ENCODE measurements at regions not wholly inside any gene's neighbourhood (a gene's known extent, or its start where the extent isn't known, plus 50 kb on each side); places are given as distances from the start of the nearest gene placed in this dataset.

- H3K27me3 ChIP-seq (ENCODE audit: control insufficient read depth, insufficient read depth, low read length) = no peaks in the 10 kb centered on the region
- no peaks in the 10 kb centered on the region for H3K36me3 ChIP-seq (ENCODE audit: control insufficient read depth, insufficient read depth, low read length)
- no peak overlapping the region for H3K27ac ChIP-seq
- no peaks in the 10 kb centered on the region for H3K4me1 ChIP-seq
- no peak overlapping the region for H3K9ac ChIP-seq
- TF ChIP-seq CTCF (IDR thresholded peaks at IDR 0.05) = no peak
- H3K4me2 ChIP-seq (ENCODE audit: low read length) = no peak overlapping the region
- no peak overlapping the region for H3K4me3 ChIP-seq (ENCODE audit: low read depth, low read length)
- no peak overlapping the region for H2AFZ ChIP-seq
- no peaks in the 10 kb centered on the region for H3K79me2 ChIP-seq
- H3K9me3 ChIP-seq (ENCODE audit: control insufficient read depth, low read length) = no peaks in the 10 kb centered on the region
These were observed 266.8 kb downstream of the TLE3 start for GRCh38 chr15:69830876-69831275.

- Histone ChIP-seq H3K4me3 (ENCODE audit: low read depth, low read length) (no peak overlapping the region), H3K9ac (no peak overlapping the region), H3K27me3 (ENCODE audit: control insufficient read depth, insufficient read depth, low read length) (no peaks in the 10 kb centered on the region), H3K36me3 (ENCODE audit: control insufficient read depth, insufficient read depth, low read length) (no peaks in the 10 kb centered on the region), H3K79me2 (no peaks in the 10 kb centered on the region), H3K4me2 (ENCODE audit: low read length) (no peak overlapping the region), H3K9me3 (ENCODE audit: control insufficient read depth, low read length) (no peaks in the 10 kb centered on the region), H3K4me1 (no peaks in the 10 kb centered on the region), H2AFZ (no peak overlapping the region), H3K27ac (no peak overlapping the region)
- no peak for TF ChIP-seq CTCF (IDR thresholded peaks at IDR 0.05)
These were observed 263.4 kb downstream of the TLE3 start for GRCh38 chr15:69834267-69834666.

- no peak overlapping the region for H3K27ac ChIP-seq
- H3K4me1 ChIP-seq = no peaks in the 10 kb centered on the region
- H3K4me3 ChIP-seq (ENCODE audit: low read depth, low read length) = no peak overlapping the region
- no peaks in the 10 kb centered on the region for H3K36me3 ChIP-seq (ENCODE audit: control insufficient read depth, insufficient read depth, low read length)
- H3K79me2 ChIP-seq = no peaks in the 10 kb centered on the region
- H2AFZ ChIP-seq = no peak overlapping the region
- no peaks in the 10 kb centered on the region for H3K27me3 ChIP-seq (ENCODE audit: control insufficient read depth, insufficient read depth, low read length)
- no peaks in the 10 kb centered on the region for H3K9me3 ChIP-seq (ENCODE audit: control insufficient read depth, low read length)
- no peak overlapping the region for H3K4me2 ChIP-seq (ENCODE audit: low read length)
- H3K9ac ChIP-seq = no peak overlapping the region
- TF ChIP-seq CTCF (IDR thresholded peaks at IDR 0.05) = no peak
These were observed 263.0 kb downstream of the TLE3 start for GRCh38 chr15:69834761-69835160.

GRCh38 chr15:69836048-69836447 is 261.7 kb downstream of the TLE3 start:
- no peaks in the 10 kb centered on the region for H3K4me1 ChIP-seq
- H3K27ac ChIP-seq = no peak overlapping the region
- no peak overlapping the region for H3K4me2 ChIP-seq (ENCODE audit: low read length)
- TF ChIP-seq CTCF (IDR thresholded peaks at IDR 0.05) = no peak
- no peak overlapping the region for H3K4me3 ChIP-seq (ENCODE audit: low read depth, low read length)
- H2AFZ ChIP-seq = no peak overlapping the region
- H3K9me3 ChIP-seq (ENCODE audit: control insufficient read depth, low read length) = no peaks in the 10 kb centered on the region
- no peaks in the 10 kb centered on the region for H3K36me3 ChIP-seq (ENCODE audit: control insufficient read depth, insufficient read depth, low read length)
- no peaks in the 10 kb centered on the region for H3K79me2 ChIP-seq
- no peak overlapping the region for H3K9ac ChIP-seq
- H3K27me3 ChIP-seq (ENCODE audit: control insufficient read depth, insufficient read depth, low read length) = no peaks in the 10 kb centered on the region

GRCh38 chr15:69836526-69837230 is 261.0 kb downstream of the TLE3 start:
- no peaks in the 10 kb centered on the region for H3K36me3 ChIP-seq (ENCODE audit: control insufficient read depth, insufficient read depth, low read length)
- no peaks in the 10 kb centered on the region for H3K4me1 ChIP-seq
- no peak overlapping the region for H3K27ac ChIP-seq
- no peaks in the 10 kb centered on the region for H3K9me3 ChIP-seq (ENCODE audit: control insufficient read depth, low read length)
- no peak for TF ChIP-seq CTCF (IDR thresholded peaks at IDR 0.05)
- no peak overlapping the region for H3K4me2 ChIP-seq (ENCODE audit: low read length)
- no peaks in the 10 kb centered on the region for H3K27me3 ChIP-seq (ENCODE audit: control insufficient read depth, insufficient read depth, low read length)
- H3K9ac ChIP-seq = no peak overlapping the region
- no peak overlapping the region for H3K4me3 ChIP-seq (ENCODE audit: low read depth, low read length)
- H2AFZ ChIP-seq = no peak overlapping the region
- H3K79me2 ChIP-seq = no peaks in the 10 kb centered on the region
